Heart left ventricle (tissue), 16 donors: ENCODE measurements at regions not wholly inside any gene's neighbourhood (a gene's known extent, or its start where the extent isn't known, plus 50 kb on each side); places are given as distances from the start of the nearest gene placed in this dataset.

ENCODE experiments used
- ATAC-seq, 4 donors: fragments of 200-7000 bp; cut with Tn5 transposase; one replicate each; pipeline ENCODE4 v1.9.1; 2020 to 2022; ENCODE audit warnings: moderate library complexity in 4 of 4, mild to moderate bottlenecking in 3 of 4, moderate number of reproducible peaks in 1 of 4
- DNase-seq, 5 donors: peaks; one replicate each; pipeline ENCODE4 v3.0.0-alpha.2; 2020
- H3K27ac ChIP-seq, 12 donors: fragments of 200-600 bp; sonication (generic) in 4 of 12; one replicate each; pipeline versions ENCODE4 v1.5.0 to v1.8.0; 2016 to 2022; ENCODE audit warnings: mild to moderate bottlenecking in 2 of 12
- H3K27me3 ChIP-seq, 9 donors: fragments of 200-600 bp; sonication (generic) in 2 of 9; one replicate each; pipeline versions ENCODE4 v1.5.1 to v1.8.0; 2016 to 2022; ENCODE audit warnings: mild to moderate bottlenecking in 3 of 9
- H3K36me3 ChIP-seq, 9 donors: fragments of 200-600 bp; sonication (generic) in 2 of 9; one replicate each; pipeline versions ENCODE4 v1.5.0 to v1.8.0; 2018 to 2022; ENCODE audit warnings: mild to moderate bottlenecking in 2 of 9
- H3K4me1 ChIP-seq, 12 donors: fragments of 200-600 bp; sonication (generic) in 4 of 12; one replicate each; pipeline versions ENCODE4 v1.5.0 to v1.8.0; 2016 to 2022; ENCODE audit warnings: mild to moderate bottlenecking in 3 of 12
- H3K4me3 ChIP-seq, 12 donors: fragments of 200-600 bp; sonication (generic) in 4 of 12; one replicate each; pipeline versions ENCODE4 v1.5.0 to v1.8.0; 2017 to 2022; ENCODE audit warnings: mild to moderate bottlenecking in 9 of 12, moderate library complexity in 4 of 12
- H3K9me3 ChIP-seq, 12 donors: fragments of 200-600 bp; sonication (generic) in 4 of 12; one replicate each; pipeline versions ENCODE4 v1.5.0 to v1.8.0; 2016 to 2022; ENCODE audit warnings: mild to moderate bottlenecking in 1 of 12
- POLR2A ChIP-seq, 2 donors: fragments of 450-650 bp; IDR thresholded peaks; one replicate each; pipeline ENCODE4 v1.6.1; 2017; ENCODE audit warnings: antibody characterized with exemption in 2 of 2, mild to moderate bottlenecking in 2 of 2, moderate library complexity in 2 of 2
- WGBS, 4 donors: extraction: QIAGEN DNeasy Blood & Tissue Kit in 2 of 4; methylation state at CpG; one replicate each; pipeline versions ENCODE4 v1.1.5 to v1.1.7; 2013 to 2018; 5-methylcytosine and 5-hydroxymethylcytosine counted together
- intact Hi-C, 10 donors: fragments of 100-400 bp; cut with DNase I; formaldehyde crosslinking; loops; one replicate each; pipeline versions ENCODE4 v1.11.1 to v1.14.2; 2022
- TF ChIP-seq, protein P1 (sequence below), 12 donors: fragments of 200-600 bp; sonication (generic) in 4 of 12; IDR thresholded peaks; one replicate each; pipeline versions ENCODE4 v1.5.0 to v1.8.0; 2018 to 2022; ENCODE audit warnings: antibody characterized with exemption in 12 of 12, mild to moderate bottlenecking in 5 of 12
- donor health status: ischemic (EF 13 %, LVEDD 7.1; RV severe dilation, severe dysfunction).
- donor health status: healthy with polysubstance abuse.
- donor health status: DM: no; HTN: yes; CAD: no.
- donor health status: DM: no; HTN: no; CAD: no.
- donor health status: ischemic (EF 25% LVEDD 6.9; RV normal size, moderate dysfunction).
- donor health status: ischemic (EF 25% LVEDD 5.7; RV mildly dilated, moderate dysfunction).
- donor health status: healthy.
- donor health status: DM: yes; HTN: yes; CAD: no.
- donor health status: ischemic (EF 35%, LVEDD 5.7; RV mildly dilated, moderate dysfunction).
- donor health status: nonischemic (EF 11% LVEDD 7.7; RV severe dilation, severe dysfunction).
- donor health status: DM: yes; HTN: yes; CAD: no.
- donor health status: PGD.
- donor health status: ischemic (EF 29% LVEDD 5.4; RV normal size, mild dysfunction).
- donor health status: nonischemic (EF 23%, LVEDD 6.1; RV moderate dilation, normal function).

DNA sequence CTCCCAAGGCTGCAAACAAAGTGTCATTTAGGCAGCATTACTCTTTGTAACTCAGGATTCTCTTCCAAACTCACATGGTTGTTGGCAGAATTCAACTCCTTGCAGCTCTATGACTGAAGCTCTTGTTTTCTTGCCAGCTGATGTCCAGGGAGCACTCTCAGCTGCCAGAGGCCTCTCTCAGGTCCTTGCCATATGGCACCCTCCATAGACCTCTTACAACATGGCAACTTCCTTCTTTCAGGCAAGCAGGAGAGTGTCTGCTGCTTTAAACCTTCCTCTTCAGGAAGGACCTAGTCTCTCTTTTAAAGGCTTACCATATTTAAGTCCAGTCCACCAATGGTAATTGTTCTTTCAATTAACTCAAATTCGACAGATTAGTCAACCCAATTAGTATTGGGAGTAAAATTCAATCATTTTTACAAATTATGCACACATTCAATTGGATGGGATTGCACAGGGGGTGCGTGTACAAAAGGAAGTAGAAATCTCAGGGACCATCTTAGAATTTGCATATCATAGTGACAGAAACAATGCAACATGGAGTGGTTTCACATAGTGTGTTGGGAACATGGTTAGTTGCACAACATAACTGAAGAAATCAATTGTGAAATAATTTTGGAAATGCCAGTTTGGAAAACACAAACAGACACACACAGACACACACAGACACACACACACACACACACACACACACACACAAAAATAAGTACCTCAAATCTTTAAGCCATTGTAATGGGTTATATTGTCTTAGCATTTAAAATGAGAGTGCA lies 893.5 kb upstream of the ZEB2 start:
- TF ChIP-seq POLR2A (IDR thresholded peaks at IDR 0.05), result no peak
- TF ChIP-seq, protein P1, sequence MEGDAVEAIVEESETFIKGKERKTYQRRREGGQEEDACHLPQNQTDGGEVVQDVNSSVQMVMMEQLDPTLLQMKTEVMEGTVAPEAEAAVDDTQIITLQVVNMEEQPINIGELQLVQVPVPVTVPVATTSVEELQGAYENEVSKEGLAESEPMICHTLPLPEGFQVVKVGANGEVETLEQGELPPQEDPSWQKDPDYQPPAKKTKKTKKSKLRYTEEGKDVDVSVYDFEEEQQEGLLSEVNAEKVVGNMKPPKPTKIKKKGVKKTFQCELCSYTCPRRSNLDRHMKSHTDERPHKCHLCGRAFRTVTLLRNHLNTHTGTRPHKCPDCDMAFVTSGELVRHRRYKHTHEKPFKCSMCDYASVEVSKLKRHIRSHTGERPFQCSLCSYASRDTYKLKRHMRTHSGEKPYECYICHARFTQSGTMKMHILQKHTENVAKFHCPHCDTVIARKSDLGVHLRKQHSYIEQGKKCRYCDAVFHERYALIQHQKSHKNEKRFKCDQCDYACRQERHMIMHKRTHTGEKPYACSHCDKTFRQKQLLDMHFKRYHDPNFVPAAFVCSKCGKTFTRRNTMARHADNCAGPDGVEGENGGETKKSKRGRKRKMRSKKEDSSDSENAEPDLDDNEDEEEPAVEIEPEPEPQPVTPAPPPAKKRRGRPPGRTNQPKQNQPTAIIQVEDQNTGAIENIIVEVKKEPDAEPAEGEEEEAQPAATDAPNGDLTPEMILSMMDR (IDR thresholded peaks at IDR 0.05), result no peak
- no peak for DNase-seq
- intact Hi-C loops, result no loop called here
- ATAC-seq, result no peak
- Histone ChIP-seq H3K27ac (no peak overlapping the region), H3K27me3 (no peaks in the 10 kb centered on the region), H3K4me1 (peaks cover 0 to 11% (median 0%) of the 10 kb centered on the region in 12 donors), H3K9me3 (peaks cover 0 to 7% (median 0%) of the 10 kb centered on the region in 12 donors), H3K4me3 (no peak overlapping the region), H3K36me3 (no peaks in the 10 kb centered on the region)
- WGBS, 4 donors, result 65 to 82% (median 70%) methylated on average over 2 of the region's 2 CpGs

DNA sequence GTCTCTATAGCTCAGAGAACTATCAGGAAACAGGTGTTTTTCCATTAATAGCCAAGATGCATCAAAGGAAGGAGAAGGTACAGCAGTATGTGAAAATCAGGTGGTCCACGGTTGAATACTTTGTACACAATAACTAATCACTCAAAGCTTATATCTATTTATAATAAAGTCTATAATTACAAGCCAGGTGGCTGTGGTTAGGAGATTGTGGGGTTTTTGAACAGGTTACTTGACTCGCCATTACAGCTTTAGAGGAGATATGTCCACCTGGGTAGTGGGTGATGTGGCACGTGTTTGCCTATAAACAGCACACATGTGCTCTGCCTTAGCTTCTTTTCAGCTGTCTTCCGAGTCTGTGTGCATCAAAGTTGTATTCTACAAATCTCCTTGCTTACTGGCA lies 892.2 kb upstream of the ZEB2 start:
- H3K36me3 ChIP-seq, result no peaks in the 10 kb centered on the region
- H3K4me1 ChIP-seq, result peaks cover 0 to 11% (median 0%) of the 10 kb centered on the region in 12 donors
- H3K27me3 ChIP-seq, result no peaks in the 10 kb centered on the region
- no peak overlapping the region for H3K27ac ChIP-seq
- WGBS, 4 donors, result 78 to 91% (median 80%) methylated on average over 4 of the region's 4 CpGs
- DNase-seq (no peak), ATAC-seq (no peak)
- intact Hi-C loops, result no loop called here
- peaks cover 0 to 7% (median 0%) of the 10 kb centered on the region in 12 donors for H3K9me3 ChIP-seq
- no peak overlapping the region for H3K4me3 ChIP-seq
- TF ChIP-seq, protein P1 (IDR thresholded peaks at IDR 0.05), result no peak

- H3K4me3 ChIP-seq, result no peak overlapping the region
- TF ChIP-seq, protein P1 (IDR thresholded peaks at IDR 0.05), result no peak
- no peak for TF ChIP-seq POLR2A (IDR thresholded peaks at IDR 0.05)
- ATAC-seq (no peak), DNase-seq (no peak)
- peaks cover 0 to 11% (median 0%) of the 10 kb centered on the region in 12 donors for H3K4me1 ChIP-seq
- no peaks in the 10 kb centered on the region for H3K36me3 ChIP-seq
- no peaks in the 10 kb centered on the region for H3K27me3 ChIP-seq
- no peak overlapping the region for H3K27ac ChIP-seq
- intact Hi-C loops, result no loop called here
- WGBS, 4 donors, result 65 to 78% (median 74%) methylated on average over 4 of the region's 4 CpGs
- peaks cover 0 to 7% (median 0%) of the 10 kb centered on the region in 12 donors for H3K9me3 ChIP-seq
These were observed 891.6 kb upstream of the ZEB2 start for GRCh38 chr2:145411493-145411892.

DNA sequence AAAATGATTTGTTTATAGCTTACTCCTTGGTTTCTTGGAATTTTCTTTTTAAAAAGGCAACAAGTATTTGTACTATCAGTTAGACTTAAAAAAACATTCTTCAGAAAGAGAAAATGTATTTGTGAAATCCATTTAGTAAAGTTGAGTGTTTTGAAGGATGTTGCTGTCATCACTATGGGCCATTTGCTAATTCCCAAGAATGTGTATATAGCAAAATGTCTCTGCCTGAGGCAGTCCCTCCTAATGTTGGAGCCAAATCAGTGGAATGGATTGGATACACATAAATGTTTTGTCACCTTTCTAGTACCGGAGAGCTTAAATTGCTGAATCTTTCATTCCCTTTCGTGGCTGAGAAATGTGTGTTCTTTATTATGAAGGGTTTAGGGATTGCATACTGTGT lies 890.2 kb upstream of the ZEB2 start:
- intact Hi-C loops, result no loop called here
- 76 to 89% (median 86%) methylated on average over 2 of the region's 2 CpGs for WGBS, 4 donors
- peaks cover 0 to 11% (median 0%) of the 10 kb centered on the region in 12 donors for H3K4me1 ChIP-seq

More for the DNA sequence above, 890.2 kb upstream of the ZEB2 start:
- Histone ChIP-seq H3K27ac (no peak overlapping the region), H3K36me3 (no peaks in the 10 kb centered on the region), H3K9me3 (peaks cover 0 to 6% (median 0%) of the 10 kb centered on the region in 12 donors), H3K27me3 (no peaks in the 10 kb centered on the region), H3K4me3 (no peak overlapping the region)
- TF ChIP-seq POLR2A (IDR thresholded peaks at IDR 0.05), result no peak
- TF ChIP-seq, protein P1 (IDR thresholded peaks at IDR 0.05), result no peak
- DNase-seq (no peak), ATAC-seq (no peak)
